PC-9 (cell line): ENCODE measurements at regions not wholly inside any gene's neighbourhood (a gene's known extent, or its start where the extent isn't known, plus 50 kb on each side); places are given as distances from the start of the nearest gene placed in this dataset.

Source experiments
- CTCF ChIP-seq: fragments of 200-600 bp; sonication (generic); conservative IDR thresholded peaks from 2 replicates; pipeline ENCODE4 v1.6.1; 2017; ENCODE audit warnings: mixed run types, antibody characterized with exemption, mild to moderate bottlenecking, moderate library complexity
- EZH2 ChIP-seq: fragments of 200-600 bp; sonication (generic); IDR thresholded peaks from 2 replicates; pipeline ENCODE4 v1.8.0; 2017; ENCODE audit warnings: antibody characterized with exemption, low read depth

- TF ChIP-seq EZH2, result no peak
- no peak for TF ChIP-seq CTCF
Measured at GRCh38 chr1:81006502-81006901, 794.2 kb upstream of the ADGRL2 start.
